IMR-90 (cell line): ENCODE measurements at regions not wholly inside any gene's neighbourhood (a gene's known extent, or its start where the extent isn't known, plus 50 kb on each side); places are given as distances from the start of the nearest gene placed in this dataset.

ENCODE experiments used
- ATAC-seq: fragments of 200-7000 bp; cut with Tn5 transposase; 2 replicates; pipeline ENCODE4 v1.9.1; 2020; ENCODE audit warnings: low read depth, mild to moderate bottlenecking, moderate library complexity
- BruUV-seq: library from RNA; stranded (reverse); fragments of 400-500 nt; replicated peaks from 2 replicates; lab custom pipeline; 2021; lab: Mats Ljungman, UMichigan
- CTCF ChIA-PET: fragments of 300-600 bp; formaldehyde crosslinking; extraction: SDS; loops from one replicate; lab custom pipeline; 2021; ENCODE audit warnings: antibody characterized with exemption; lab: Yijun Ruan, JAX
- POLR2A ChIA-PET: fragments of 300-600 bp; sonication (Branson Sonifier 250); formaldehyde crosslinking; loops from one replicate; lab custom pipeline; 2022; ENCODE audit warnings: antibody characterized with exemption; ENCODE audit not compliant: unreplicated experiment; lab: Charles Lee
- DNase-seq: peaks from one replicate; pipeline ENCODE4 v3.0.0; 2013
- H2AFZ ChIP-seq: replicated peaks from 2 replicates; pipeline ENCODE3; 2013; ENCODE audit warnings: low read length, mild to moderate bottlenecking; ENCODE audit not compliant: poor library complexity
- H2AK5ac ChIP-seq: 2 replicates; pipeline ENCODE4 v1.6.1; 2013; ENCODE audit warnings: low read depth, low read length, inconsistent platforms
- H2AK9ac ChIP-seq: replicated peaks from 2 replicates; pipeline ENCODE3; 2013; ENCODE audit warnings: mild to moderate bottlenecking, low read depth, low read length, moderate library complexity; ENCODE audit not compliant: poor library complexity
- H2BK120ac ChIP-seq: 2 replicates; pipeline ENCODE4 v1.6.1; 2013; ENCODE audit warnings: low read depth, low read length, inconsistent platforms
- H2BK15ac ChIP-seq: 3 replicates; pipeline ENCODE4 v1.6.1; 2013; ENCODE audit warnings: low read depth, low read length, inconsistent platforms
- H2BK20ac ChIP-seq: 2 replicates; pipeline ENCODE4 v1.6.1; 2013; ENCODE audit warnings: low read depth, mild to moderate bottlenecking, inconsistent platforms, low read length, moderate library complexity
- H2BK5ac ChIP-seq: 2 replicates; pipeline ENCODE4 v1.6.1; 2013; ENCODE audit warnings: mild to moderate bottlenecking, low read depth, low read length, inconsistent platforms; ENCODE audit not compliant: poor library complexity, severe bottlenecking
- H3K14ac ChIP-seq: replicated peaks from 2 replicates; pipeline ENCODE4 v1.6.1; 2013; ENCODE audit warnings: low read depth, low read length, inconsistent platforms
- H3K18ac ChIP-seq: 2 replicates; pipeline ENCODE4 v1.6.1; 2013; ENCODE audit warnings: low read depth, low read length, control low read depth
- H3K23ac ChIP-seq: 2 replicates; pipeline ENCODE4 v1.6.1; 2013; ENCODE audit warnings: low read depth, low read length, inconsistent platforms
- H3K27ac ChIP-seq: 2 replicates; pipeline ENCODE4 v1.5.1; 2013; ENCODE audit warnings: mild to moderate bottlenecking, control low read depth, low read length; ENCODE audit not compliant: insufficient read depth
- H3K27me3 ChIP-seq: 2 replicates; pipeline ENCODE4 v1.6.1; 2013; ENCODE audit warnings: low read length; ENCODE audit not compliant: control insufficient read depth, insufficient read depth
- H3K36me3 ChIP-seq: 2 replicates; pipeline ENCODE4 v1.6.1; 2013; ENCODE audit warnings: low read length, mixed read lengths; ENCODE audit not compliant: control insufficient read depth, insufficient read depth
- H3K4ac ChIP-seq: 2 replicates; pipeline ENCODE4 v1.6.1; 2013; ENCODE audit warnings: low read depth, low read length, inconsistent platforms
- H3K4me1 ChIP-seq: 2 replicates; pipeline ENCODE4 v1.6.1; 2013; ENCODE audit warnings: low read length, mixed read lengths; ENCODE audit not compliant: control insufficient read depth, insufficient read depth
- H3K4me2 ChIP-seq: 2 replicates; pipeline ENCODE4 v1.6.1; 2013; ENCODE audit warnings: low read depth, mild to moderate bottlenecking, control low read depth, low read length, moderate library complexity
- H3K4me3 ChIP-seq: 2 replicates; pipeline ENCODE4 v1.5.1; 2013; ENCODE audit warnings: low read depth, mild to moderate bottlenecking, control low read depth, low read length, moderate library complexity; ENCODE audit not compliant: insufficient read depth
- H3K56ac ChIP-seq: 2 replicates; pipeline ENCODE4 v1.6.1; 2013; ENCODE audit warnings: low read length, inconsistent platforms; ENCODE audit not compliant: insufficient read depth; ENCODE audit errors: extremely low read depth
- H3K79me1 ChIP-seq, 2 experiments: 2 replicates each; pipeline ENCODE4 v1.6.1; 2013; ENCODE audit warnings: low read length in 2 of 2, inconsistent platforms in 1 of 2, low read depth in 1 of 2
- H3K9ac ChIP-seq: 2 replicates; pipeline ENCODE4 v1.6.1; 2013; ENCODE audit warnings: low read depth, low read length, control low read depth
- H3K9me1 ChIP-seq: 2 replicates; pipeline ENCODE4 v1.6.1; 2013; ENCODE audit warnings: low read length, inconsistent platforms; ENCODE audit not compliant: insufficient read depth
- H3K9me3 ChIP-seq: 2 replicates; pipeline ENCODE4 v1.6.1; 2013; ENCODE audit warnings: low read length; ENCODE audit not compliant: control insufficient read depth, insufficient read depth
- H4K20me1 ChIP-seq: 2 replicates; pipeline ENCODE4 v1.6.1; 2013; ENCODE audit warnings: low read length, inconsistent platforms; ENCODE audit not compliant: insufficient read depth
- H4K5ac ChIP-seq: 2 replicates; pipeline ENCODE4 v1.6.1; 2013; ENCODE audit warnings: mild to moderate bottlenecking, low read depth, low read length, control low read depth
- H4K8ac ChIP-seq, 2 experiments: 2 replicates each; pipeline ENCODE4 v1.6.1; 2013; ENCODE audit warnings: low read depth in 2 of 2, low read length in 2 of 2, control low read depth in 1 of 2, inconsistent platforms in 1 of 2
- H4K91ac ChIP-seq: 2 replicates; pipeline ENCODE4 v1.6.1; 2013; ENCODE audit warnings: low read depth, low read length, inconsistent platforms; ENCODE audit not compliant: insufficient read depth
- BHLHE40 ChIP-seq: fragments of 150-350 bp; IDR thresholded peaks from 2 replicates; pipeline ENCODE4 v1.6.1; 2016; ENCODE audit warnings: mild to moderate bottlenecking, low read depth, low read length
- CEBPB ChIP-seq: IDR thresholded peaks from 2 replicates; pipeline ENCODE4 v1.6.1; 2012; ENCODE audit warnings: low read depth, low read length, improper control_type of control experiment
- CHD1 ChIP-seq: IDR thresholded peaks from 2 replicates; pipeline ENCODE4 v1.6.1; 2012; ENCODE audit warnings: low read depth, low read length, improper control_type of control experiment
- CTCF ChIP-seq: conservative IDR thresholded peaks from 2 replicates; pipeline ENCODE4 v1.5.1; 2012; ENCODE audit warnings: mild to moderate bottlenecking, low read depth, low read length, improper control_type of control experiment
- ELK1 ChIP-seq: fragments of 150-350 bp; IDR thresholded peaks from 2 replicates; pipeline ENCODE4 v1.6.1; 2016; ENCODE audit warnings: low read depth, mild to moderate bottlenecking, low read length, moderate library complexity, borderline replicate concordance
- FOS ChIP-seq: fragments of 150-350 bp; IDR thresholded peaks from 2 replicates; pipeline ENCODE4 v1.6.1; 2016; ENCODE audit warnings: low read depth, low read length
- MAZ ChIP-seq: IDR thresholded peaks from 2 replicates; pipeline ENCODE4 v1.6.1; 2012; ENCODE audit warnings: low read depth, mild to moderate bottlenecking, low read length, improper control_type of control experiment, moderate library complexity, borderline replicate concordance
- MXI1 ChIP-seq: IDR thresholded peaks from 2 replicates; pipeline ENCODE4 v1.6.1; 2012; ENCODE audit warnings: low read depth, mild to moderate bottlenecking, low read length, moderate library complexity, borderline replicate concordance
- NFE2L2 ChIP-seq: fragments of 150-350 bp; IDR thresholded peaks from 2 replicates; pipeline ENCODE4 v1.6.1; 2016; ENCODE audit warnings: low read depth, mild to moderate bottlenecking, low read length
- POLR2A ChIP-seq: IDR thresholded peaks from 2 replicates; pipeline ENCODE4 v1.6.1; 2012; ENCODE audit warnings: mild to moderate bottlenecking, low read depth, low read length
- RAD21 ChIP-seq: IDR thresholded peaks from 2 replicates; pipeline ENCODE4 v1.6.1; 2012; ENCODE audit warnings: low read length, improper control_type of control experiment
- SMC3 ChIP-seq: fragments of 150-350 bp; IDR thresholded peaks from 2 replicates; pipeline ENCODE4 v1.6.1; 2016; ENCODE audit warnings: low read depth, mild to moderate bottlenecking, antibody characterized with exemption, low read length, moderate library complexity
- USF2 ChIP-seq: fragments of 150-350 bp; IDR thresholded peaks from 2 replicates; pipeline ENCODE4 v1.6.1; 2017; ENCODE audit warnings: mild to moderate bottlenecking, antibody characterized with exemption, low read length, low read depth
- WGBS, 2 experiments: methylation state at CpG; one replicate each; pipeline versions ENCODE4 v1.1.5 to v1.1.7; 2013; ENCODE audit warnings: missing lambda C conversion rate in 2 of 2; ENCODE audit not compliant: insufficient read length in 1 of 2; ENCODE audit errors: extremely low coverage in 2 of 2; 5-methylcytosine and 5-hydroxymethylcytosine counted together
- dilution Hi-C: fragments of 300-500 bp; cut with HindIII; formaldehyde crosslinking; loops from one replicate; pipeline ENCODE4 v1.14.3; 2018; ENCODE audit warnings: low sequenced_read_pairs; ENCODE audit not compliant: unreplicated experiment
- in situ Hi-C: fragments of 300-500 bp; cut with MboI; formaldehyde crosslinking; loops from 3 replicates; pipeline ENCODE4 v1.14.3; 2019; ENCODE audit warnings: low sequenced_read_pairs, inconsistent platforms, mixed read lengths
- intact Hi-C: fragments of 100-400 bp; cut with micrococcal nuclease; formaldehyde crosslinking; loops from 2 replicates; pipeline ENCODE4 v1.10.0; 2022

- no peak for ATAC-seq
- TF ChIP-seq ELK1 (no peak), CEBPB (no peak), MXI1 (no peak), CTCF (no peak), SMC3 (no peak), USF2 (no peak), MAZ (no peak), RAD21 (no peak), FOS (no peak), BHLHE40 (no peak), POLR2A (no peak), CHD1 (no peak), NFE2L2 (no peak)
These were observed 942.7 kb upstream of the MDGA2 start for GRCh38 chr14:48618057-48618456.

More at GRCh38 chr14:48618057-48618456, 942.7 kb upstream of the MDGA2 start:
- Histone ChIP-seq H2BK15ac (no peak overlapping the region), H3K4ac (no peak overlapping the region), H3K9me1 (no peaks in the 10 kb centered on the region), H3K23ac (no peak overlapping the region), H2BK120ac (no peak overlapping the region), H2BK20ac (no peak overlapping the region), H3K14ac (no peak overlapping the region), H3K9me3 (no peaks in the 10 kb centered on the region), H4K91ac (no peak overlapping the region), H3K9ac (no peak overlapping the region), H3K27ac (no peak overlapping the region), H3K4me1 (no peaks in the 10 kb centered on the region; the same call in 1 of the 2 replicates), H3K79me1 (no peaks in the 10 kb centered on the region), H4K8ac (no peak overlapping the region), H3K18ac (no peak overlapping the region), H2AK9ac (no peak overlapping the region), H2AK5ac (no peak overlapping the region), H3K4me3 (no peak overlapping the region), H2BK5ac (no peak overlapping the region), H3K36me3 (no peaks in the 10 kb centered on the region), H2AFZ (no peak overlapping the region), H4K20me1 (no peaks in the 10 kb centered on the region), H3K56ac (no peak overlapping the region), H3K4me2 (no peak overlapping the region), H3K27me3 (no peaks in the 10 kb centered on the region), H4K5ac (no peak overlapping the region)
- DNase-seq: no peak
- ChIA-PET CTCF (interaction anchor here (0.6 kb wide), 1 partner anchor 525 kb away, joined by 3 read pairs; no protein-coding TSS in a partner anchor), POLR2A (no interaction called here)
- intact Hi-C loops (no loop called here), in situ Hi-C loops (no loop called here), dilution Hi-C loops (no loop called here)
- WGBS, 2 experiments: no CpG with 5 or more reads among the region's 1 CpG
- BruUV-seq: no TSS peak
